ENCODE measurements at regions not wholly inside any gene's neighbourhood (a gene's known extent, or its start where the extent isn't known, plus 50 kb on each side); places are given as distances from the start of the nearest gene placed in this dataset.

DNA sequence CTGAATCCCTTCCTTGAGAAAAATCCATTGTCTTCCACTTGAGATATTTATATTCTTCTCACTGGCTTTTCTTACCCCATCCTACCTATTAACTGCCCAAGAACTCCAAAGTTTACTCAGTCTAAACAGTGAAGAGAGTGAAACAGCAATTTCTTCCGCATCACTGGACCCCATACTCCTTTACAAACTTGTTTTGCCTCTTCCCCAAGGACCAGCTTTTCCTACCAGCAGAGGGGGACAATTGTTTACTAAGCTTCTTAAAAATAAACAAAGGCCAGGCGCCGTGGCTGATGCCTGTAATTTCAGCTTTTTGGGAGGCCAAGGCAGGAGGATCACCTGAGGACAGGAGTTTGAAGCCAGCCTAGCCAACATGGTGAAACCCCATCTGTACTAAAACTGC is 52.0 kb downstream of the LRATD1 start:
- DNase-seq (ENCODE audit: low spot score): no peak

DNA sequence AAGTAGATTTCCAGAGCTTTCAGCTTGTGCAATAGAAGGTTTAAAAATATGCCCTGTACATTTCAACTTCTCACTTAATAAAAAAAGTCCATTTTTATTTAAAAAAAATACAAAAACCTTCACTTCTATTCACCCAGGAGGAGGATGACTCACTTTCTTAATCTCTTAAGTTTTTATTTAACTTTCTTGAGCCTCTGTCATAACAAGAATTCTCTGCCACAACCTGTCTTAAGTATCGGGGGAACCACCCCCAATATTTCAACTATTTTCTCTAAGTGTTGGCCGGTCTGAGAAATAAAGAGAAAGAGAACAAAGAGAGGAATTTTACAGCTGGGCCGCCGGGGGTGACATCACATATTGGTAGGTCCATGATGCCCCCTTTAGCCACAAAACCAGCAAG is 58.4 kb downstream of the LRATD1 start:
- DNase-seq (ENCODE audit: low spot score): no peak

DNA sequence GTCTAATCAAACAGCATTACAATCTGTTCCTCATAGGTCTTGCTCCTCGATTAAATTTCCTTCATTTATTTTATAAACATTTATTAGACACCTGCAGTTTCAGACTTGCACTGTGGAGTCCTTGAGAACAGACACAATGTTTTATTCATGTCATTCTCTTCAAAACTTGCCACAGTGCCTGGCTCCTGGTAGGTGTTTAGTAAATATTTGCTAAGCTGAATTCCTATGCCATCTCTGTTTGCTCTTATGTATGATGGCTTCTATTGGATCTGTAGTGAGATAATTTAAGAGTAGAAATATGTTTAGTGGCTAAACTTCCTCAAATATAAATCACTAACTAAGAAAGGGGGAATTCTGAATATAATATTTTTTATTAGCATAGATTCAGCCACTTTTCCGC is 61.4 kb downstream of the LRATD1 start:
- no peak for DNase-seq (ENCODE audit: low spot score)

DNA sequence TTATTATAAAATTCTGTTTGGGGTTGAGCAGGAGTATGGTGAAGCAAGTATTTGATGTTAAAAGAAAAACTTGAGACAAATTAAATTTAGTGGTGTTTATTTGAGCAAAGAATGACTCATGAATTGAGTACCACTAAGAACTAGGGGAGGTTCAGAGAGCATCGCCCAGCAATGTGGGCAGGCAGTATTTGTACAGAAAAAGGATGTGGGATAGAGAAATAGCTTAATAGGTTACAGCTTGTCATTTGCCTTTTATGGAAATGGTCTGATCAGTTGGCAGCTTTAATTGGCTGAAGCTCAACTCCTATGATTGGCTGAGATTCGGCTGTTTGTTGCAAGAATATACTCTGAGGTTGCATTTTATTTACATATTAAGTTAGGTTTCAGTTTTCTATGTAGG is 68.2 kb downstream of the LRATD1 start:
- no peak for DNase-seq (ENCODE audit: low spot score)

DNA sequence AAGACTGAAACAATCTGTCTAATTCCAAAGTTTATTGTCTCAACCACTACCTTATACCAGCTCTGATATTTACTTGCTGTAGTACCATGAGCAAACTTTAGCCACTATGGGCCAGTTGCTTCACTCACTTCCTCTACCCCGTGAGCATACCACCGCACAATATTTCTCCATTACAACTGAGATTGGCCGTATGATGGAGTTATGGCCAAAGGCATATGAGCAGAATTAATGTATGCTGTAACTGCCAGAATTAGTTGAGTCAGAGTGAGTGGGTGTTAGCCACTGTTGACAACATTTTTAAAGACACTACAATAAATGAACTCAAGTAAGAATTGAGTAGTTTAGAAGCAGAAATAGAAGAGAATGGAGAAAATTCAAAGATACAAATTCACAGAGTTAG is 69.7 kb downstream of the LRATD1 start:
- no peak for DNase-seq (ENCODE audit: low spot score)

DNA sequence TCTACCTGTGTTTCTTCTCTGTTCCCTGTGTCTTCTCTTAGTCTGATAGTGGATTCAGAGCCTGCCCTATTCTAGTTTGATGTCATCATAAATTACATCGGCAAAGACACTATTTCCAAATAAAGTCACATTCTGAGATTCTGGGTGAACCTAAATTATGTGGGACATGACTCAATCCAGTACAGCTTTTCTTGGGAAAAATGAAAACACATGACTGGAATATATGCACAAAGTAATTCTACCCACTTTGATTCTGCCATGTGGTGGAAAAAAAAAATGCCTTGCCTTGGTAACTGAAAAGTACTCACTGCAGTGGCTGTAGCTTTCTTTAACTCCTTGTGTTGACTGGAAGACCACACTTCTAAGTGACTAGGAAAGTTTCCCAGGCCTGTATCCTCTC is 73.7 kb downstream of the LRATD1 start:
- DNase-seq (ENCODE audit: low spot score): no peak

DNA sequence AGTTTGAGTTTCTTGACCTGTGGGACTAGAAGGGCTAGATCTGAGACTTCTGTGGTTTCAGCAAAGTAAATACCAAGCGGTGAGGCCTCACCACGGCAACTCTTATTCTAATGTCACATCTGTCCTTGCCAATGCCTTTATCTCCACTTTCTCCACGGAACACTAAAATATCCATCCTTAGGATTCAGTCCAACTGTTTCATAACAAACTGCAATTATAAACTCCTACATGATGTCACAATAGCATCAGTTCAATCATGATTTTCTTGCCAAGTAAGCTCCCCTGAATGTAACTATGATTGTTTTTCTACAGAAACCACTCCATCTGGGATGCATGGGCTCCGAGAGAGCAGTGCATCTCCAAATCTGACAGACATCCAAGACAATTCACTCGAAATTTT is 79.6 kb downstream of the LRATD1 start:
- DNase-seq (ENCODE audit: low spot score): no peak

DNA sequence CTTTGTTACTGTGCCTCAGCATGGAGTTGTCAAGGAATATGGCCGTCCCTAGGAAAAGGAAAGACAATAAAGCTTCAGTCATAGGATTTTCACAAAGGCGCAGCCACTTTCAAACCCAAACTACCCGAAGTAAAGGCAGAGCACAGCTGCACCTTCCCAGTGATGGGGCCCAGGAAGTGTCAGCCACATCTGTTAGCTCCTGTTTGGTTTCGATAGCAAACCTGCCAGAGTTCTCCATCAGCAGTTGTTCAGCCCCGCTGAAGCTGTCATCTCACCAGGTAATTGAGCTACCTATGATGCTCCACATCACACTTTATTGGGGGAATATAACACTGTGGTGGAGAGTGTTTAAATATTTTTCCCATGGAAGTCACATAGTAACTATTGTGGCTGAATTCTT is 80.7 kb downstream of the LRATD1 start:
- DNase-seq (ENCODE audit: low spot score): no peak

DNA sequence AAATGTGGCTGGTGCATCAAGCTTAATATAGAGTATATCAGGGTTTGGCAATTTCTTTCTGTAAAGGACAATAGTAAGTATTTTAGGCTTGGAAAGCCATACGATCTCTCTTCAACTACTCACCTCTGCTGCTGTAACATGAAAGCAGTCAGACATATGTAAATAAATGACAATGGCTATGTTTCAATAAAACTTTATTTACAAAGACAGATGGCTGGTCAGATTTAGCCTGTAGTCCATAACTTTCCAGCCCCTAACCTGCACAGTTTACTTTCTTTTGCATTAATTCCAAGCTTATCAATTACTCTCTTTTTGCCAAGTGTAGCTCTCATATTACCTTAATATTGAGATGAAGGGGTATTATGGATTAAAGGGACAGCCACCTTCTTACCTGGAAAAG is 83.1 kb downstream of the LRATD1 start:
- DNase-seq (ENCODE audit: low spot score): no peak

DNA sequence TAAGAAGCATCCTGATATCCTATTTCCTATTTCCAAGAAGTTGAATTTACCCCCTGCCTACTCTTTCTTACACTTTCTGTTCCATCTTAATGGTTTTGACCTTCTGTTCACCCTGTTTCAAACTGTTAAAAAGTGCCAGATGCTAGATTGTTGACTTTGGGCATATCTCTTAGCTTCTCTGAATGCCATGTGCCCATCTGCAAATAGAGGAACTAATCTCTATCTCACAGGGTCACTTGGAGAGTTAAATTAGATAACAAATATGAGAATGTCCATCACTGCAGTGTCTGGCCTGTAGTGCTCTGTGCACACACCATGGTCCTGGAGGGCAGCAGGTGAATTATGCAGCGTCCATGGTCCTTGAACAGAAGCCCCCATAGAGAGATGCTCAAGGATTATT is 83.8 kb downstream of the LRATD1 start:
- DNase-seq (ENCODE audit: low spot score): no peak

DNA sequence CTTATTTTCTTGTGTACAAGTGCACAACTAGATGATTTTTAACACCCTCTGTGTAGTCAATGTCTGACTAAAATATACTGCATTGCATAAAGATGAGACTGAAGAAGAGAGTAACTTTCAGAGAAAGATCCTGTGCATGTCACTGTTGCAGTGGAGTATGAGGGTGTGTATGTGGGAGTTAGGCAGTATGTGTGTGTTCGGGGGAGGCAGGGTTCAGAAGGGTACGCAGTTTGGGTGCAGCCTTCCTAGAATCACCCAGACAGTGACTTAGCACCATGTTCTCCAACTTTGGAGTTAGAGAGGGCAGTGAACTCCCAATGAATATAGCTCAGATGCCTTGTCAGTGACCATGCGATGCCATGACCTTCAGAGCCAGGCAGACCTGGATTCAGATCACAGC is 84.6 kb downstream of the LRATD1 start:
- DNase-seq (ENCODE audit: low spot score): no peak

DNA sequence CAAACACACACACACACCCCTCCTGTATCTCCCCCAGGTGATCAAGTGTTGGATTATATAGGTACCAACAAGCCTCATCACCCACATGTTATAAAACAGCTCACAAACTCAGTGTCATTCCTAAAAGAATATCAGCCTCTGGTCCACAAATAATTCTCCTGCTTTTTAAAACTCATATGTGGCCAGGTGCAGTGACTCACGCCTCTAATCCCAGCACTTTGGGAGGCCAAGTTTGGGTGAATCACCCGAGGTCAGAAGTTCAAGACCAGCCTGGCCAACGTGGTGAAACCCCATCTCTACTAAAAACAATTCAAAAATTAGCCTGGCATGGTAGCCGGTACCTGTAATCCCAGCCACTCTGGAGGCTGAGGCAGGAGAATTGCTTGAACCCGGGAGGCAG is 87.8 kb downstream of the LRATD1 start:
- no peak for DNase-seq (ENCODE audit: low spot score)

DNA sequence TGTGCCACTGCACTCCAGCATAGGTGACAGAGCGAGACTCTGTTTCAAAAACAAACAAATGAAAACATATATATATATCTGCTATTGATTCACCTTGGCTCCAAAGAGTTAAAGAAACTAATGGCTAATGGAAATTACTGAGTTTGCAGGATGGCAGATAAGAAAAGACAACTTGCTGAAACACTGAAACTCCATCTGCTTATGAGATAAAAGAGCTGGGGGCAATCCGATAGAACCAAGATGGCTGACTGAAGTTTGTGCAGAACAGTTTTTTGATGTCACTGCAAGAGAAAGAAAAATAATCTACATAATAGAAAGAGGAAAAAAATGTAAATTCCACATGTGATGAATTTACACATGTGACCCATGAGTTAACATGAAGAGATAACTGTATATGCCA is 88.2 kb downstream of the LRATD1 start:
- no peak for DNase-seq (ENCODE audit: low spot score)

DNA sequence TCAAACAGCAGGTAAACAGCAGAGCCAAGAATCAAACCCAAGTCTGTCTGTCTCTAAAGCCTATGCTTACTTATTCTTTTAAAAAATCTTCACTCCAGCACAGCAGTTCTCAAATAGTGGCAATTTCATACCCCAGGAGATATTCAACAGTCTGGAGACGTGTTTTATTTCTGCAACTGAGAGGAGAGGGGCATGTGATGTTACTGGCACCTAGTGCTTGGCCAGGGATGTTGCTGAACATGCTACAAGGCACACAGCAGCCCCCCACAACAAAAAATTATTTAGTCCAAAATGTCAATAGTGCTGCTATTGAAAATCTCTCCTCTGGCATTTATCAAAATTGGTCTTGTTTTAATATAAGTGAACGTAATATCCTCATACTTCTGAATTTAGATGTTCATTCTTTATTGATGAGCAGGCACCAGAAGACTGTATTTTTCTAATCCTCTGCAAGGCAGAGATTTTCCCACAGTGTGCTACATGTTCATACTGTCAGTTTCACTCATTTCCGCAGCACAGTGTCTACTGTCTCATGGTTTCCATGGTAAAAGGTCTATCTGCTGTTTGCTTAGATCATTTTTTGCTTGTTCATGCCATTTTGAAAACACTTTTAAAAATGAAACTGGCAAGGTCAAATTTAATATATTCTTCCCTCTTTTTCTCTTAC is 90.5 kb downstream of the LRATD1 start:
- no peak for DNase-seq (ENCODE audit: low spot score)

DNA sequence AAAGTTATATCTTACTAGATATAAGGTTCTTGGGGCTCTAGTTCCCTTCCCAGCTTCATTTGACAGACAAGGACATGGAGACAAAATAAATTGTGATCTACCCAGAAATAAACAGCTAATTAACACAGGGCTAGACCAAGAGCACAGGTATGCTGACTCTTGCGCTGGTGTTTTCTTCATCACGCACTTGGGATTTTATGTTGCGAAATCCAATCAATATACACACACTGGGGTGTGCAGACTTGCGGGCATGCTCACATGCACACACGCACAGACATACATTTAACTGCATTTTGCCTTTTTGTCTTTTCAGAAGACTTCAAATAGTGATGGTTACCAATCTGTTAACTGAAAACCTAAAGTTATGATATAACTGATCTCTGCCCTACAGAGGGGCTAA is 91.2 kb downstream of the LRATD1 start:
- DNase-seq (ENCODE audit: low spot score): no peak

DNA sequence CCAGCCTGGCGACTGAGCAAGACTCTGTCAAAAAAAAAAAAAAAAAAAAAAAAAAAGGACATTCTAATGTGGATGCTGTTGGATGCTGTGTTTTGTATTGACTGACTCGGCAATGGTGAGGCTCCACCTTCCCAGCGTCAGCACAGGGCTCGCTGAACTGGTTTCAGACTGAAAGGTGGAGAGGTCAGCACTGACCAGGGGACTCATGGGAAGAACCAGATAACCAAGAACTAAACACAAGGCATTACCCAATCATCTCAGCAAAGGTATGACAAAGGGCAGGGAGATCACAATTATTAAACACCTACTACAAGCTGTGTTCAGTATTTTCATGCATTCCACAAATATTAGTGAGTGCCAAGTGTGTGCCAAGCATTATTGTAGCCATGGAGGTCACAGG is 103.2 kb downstream of the LRATD1 start:
- no peak for DNase-seq (ENCODE audit: low spot score)

DNA sequence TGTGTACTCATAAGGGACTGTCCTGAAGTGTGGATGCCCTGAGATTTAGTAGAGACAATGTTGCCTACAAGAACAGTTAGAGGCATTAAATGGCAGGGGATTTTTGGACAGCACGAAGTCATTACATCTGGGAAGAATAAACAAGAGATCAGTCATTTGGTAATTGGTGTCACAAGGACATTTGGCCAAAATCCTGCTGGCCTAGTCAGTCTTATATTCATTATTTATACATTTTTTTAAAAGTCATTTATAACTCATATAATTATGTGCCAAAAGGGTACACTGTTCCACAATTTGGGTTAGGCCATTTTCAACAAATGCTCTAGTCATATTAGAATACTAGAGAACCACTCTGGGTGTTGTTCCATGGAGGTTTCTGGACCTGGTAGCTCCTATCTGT is 104.7 kb downstream of the LRATD1 start:
- no peak for DNase-seq (ENCODE audit: low spot score)

DNA sequence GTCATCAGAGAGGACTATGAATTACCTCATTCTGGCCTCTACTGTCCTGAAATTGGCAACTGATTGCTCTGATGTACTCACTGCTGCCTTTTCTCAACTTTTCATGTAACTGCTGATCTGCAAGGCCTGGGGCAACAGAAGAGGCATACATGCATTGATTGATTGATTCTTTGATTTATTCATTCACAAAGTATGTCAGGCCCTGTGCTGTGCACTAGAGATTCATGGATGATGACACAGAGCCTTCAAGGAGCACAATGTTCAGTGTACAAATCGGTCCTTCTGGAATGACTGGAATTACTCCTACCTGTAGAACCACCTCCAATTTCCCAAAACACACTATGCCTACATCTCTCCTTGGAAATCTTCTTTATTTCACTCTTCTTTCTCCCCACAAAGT is 111.3 kb downstream of the LRATD1 start:
- DNase-seq (ENCODE audit: low spot score): no peak

DNA sequence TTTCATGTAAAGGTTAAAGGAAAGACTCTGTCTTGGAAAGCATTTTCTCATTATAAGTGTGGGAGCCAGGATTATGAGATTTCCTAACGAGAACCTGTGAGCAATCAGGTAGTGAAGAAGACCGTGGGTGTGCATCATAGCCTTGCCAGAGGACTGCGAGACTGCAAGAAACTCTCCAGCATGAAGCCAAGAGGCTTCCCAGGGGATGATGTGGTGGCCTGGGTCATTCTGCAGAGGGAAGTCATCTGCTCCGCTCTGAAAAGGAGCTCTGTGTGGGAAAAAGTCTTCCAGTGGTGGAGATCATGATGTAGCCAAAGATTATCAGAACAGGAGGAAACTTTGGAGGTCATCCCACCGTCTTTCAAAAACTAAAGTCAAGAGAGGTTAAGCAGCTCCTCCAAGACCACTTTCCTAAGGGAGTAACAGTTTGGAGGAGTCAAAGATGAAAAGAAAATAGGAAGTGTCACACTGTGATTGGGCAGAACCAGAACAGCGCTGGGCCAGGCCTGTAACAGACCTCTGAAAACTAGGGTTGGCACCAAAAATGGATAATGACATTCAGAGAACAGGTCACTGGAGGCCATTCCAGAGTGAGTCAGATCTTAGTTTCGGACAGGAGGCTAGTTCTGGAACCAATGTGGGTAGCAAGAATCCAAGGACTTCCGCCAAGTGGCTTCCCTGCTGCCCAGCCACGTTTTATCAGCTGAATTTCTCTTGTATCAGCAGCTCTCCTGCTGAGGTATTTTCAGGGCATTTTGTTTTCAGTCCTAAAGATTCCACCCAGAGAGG is 113.0 kb downstream of the LRATD1 start:
- no peak for DNase-seq (ENCODE audit: low spot score)

DNA sequence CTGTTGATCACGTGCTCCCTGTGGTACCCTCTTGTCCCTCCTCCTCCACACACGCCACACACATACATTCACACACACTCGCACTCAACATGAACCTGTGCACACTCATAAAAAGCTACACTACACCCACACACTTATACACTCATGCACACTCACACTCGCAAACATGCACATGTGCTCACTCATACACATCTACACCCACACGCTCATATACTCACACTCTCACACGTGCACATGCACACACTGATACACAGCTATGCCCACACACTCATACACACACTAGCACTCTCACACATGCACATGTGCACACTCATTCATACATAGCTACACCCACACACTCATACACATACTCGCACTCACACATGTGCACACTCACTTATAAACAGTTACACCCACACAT is 113.6 kb downstream of the LRATD1 start:
- no peak for DNase-seq (ENCODE audit: low spot score)

DNA sequence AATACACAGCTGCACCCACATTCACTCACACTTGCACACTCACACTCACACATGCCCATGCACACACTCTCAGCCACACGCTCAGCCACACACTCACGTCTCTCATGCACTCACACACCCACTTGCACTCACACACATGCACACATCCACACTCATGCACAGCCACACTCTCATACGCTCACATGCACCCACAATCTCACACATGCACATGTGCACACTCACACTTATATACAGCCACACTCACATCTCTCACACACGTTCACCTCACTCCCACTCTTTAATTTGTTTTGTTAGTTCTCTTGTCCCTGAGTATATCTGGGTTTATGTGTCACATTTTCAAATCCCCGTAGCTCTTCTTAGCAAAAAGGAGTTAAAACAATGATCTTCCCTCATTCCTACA is 114.9 kb downstream of the LRATD1 start:
- DNase-seq (ENCODE audit: low spot score): no peak

DNA sequence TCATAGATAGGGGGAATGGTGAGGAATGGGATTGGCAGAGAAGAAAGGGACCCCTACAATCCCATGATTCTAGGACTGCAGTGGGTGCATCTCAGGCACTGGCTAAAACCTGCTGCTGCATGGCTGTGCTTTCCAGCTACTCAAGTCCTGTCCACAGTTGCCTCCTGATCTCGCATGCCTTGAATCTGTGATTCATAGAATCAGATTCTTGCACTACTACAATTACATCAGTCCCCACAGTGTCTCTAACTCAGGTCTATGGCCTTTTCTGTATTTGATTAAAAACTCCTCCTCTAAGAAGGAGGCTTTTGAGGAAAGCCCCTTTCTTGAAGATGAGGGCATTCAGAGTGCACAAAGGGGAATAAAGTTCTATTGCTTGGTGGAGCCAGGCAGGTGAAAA is 117.4 kb downstream of the LRATD1 start:
- DNase-seq (ENCODE audit: low spot score): no peak

DNA sequence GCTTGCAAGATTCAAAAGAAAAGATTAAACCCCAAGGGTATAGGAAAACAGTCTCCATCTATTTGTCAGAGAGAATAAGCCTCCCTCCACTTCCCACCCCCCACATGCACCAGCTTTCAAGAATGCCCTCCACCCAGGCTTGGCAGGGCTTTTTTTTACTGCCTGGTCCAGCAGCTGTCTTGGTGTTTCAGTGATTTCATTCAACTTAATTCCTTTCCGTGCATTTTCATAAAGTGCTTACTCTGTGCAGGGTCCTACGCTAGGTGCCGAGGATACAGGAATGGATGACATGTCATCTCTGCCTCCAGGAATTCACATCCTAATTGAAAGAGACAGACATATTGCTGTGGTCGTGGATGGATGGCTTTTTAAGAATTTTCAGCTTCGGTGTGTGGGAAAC is 117.9 kb downstream of the LRATD1 start:
- DNase-seq (ENCODE audit: low spot score): no peak

DNA sequence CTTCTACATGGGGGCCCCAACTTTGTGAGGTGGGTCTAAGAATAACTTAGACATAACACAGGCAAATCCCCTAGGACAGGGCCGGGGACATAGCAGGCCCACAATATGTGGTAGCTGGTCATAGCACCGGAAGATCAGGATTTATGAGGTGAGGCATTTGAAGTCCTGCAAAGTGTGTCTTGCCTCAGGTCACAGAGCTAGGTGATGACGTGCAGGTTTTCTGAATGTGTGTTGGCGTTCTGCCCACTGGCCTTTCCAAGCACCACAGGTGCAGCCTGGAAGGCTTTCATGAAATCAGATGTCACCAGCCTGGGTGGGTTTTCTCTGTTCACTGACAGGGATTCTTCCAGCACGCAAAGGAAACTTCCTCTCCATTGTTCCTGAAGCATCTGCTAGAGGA is 119.1 kb downstream of the LRATD1 start:
- no peak for DNase-seq (ENCODE audit: low spot score)
